IMR-90 (cell line): ENCODE measurements at regions not wholly inside any gene's neighbourhood (a gene's known extent, or its start where the extent isn't known, plus 50 kb on each side); places are given as distances from the start of the nearest gene placed in this dataset.
A peak's percentile ranks its signal among the peaks of the same experiment; 100 is the strongest.

Experiments used
- ATAC-seq: fragments of 200-7000 bp; cut with Tn5 transposase; 2 replicates; pipeline ENCODE4 v1.9.1; 2020; ENCODE audit warnings: low read depth, mild to moderate bottlenecking, moderate library complexity
- BruUV-seq: library from RNA; stranded (reverse); fragments of 400-500 nt; replicated peaks from 2 replicates; lab custom pipeline; 2021; lab: Mats Ljungman, UMichigan
- CTCF ChIA-PET: fragments of 300-600 bp; formaldehyde crosslinking; extraction: SDS; loops from one replicate; lab custom pipeline; 2021; ENCODE audit warnings: antibody characterized with exemption; lab: Yijun Ruan, JAX
- POLR2A ChIA-PET: fragments of 300-600 bp; sonication (Branson Sonifier 250); formaldehyde crosslinking; loops from one replicate; lab custom pipeline; 2022; ENCODE audit warnings: antibody characterized with exemption; ENCODE audit not compliant: unreplicated experiment; lab: Charles Lee
- DNase-seq: peaks from one replicate; pipeline ENCODE4 v3.0.0; 2013
- H2AFZ ChIP-seq: replicated peaks from 2 replicates; pipeline ENCODE3; 2013; ENCODE audit warnings: low read length, mild to moderate bottlenecking; ENCODE audit not compliant: poor library complexity
- H2AK5ac ChIP-seq: 2 replicates; pipeline ENCODE4 v1.6.1; 2013; ENCODE audit warnings: low read depth, low read length, inconsistent platforms
- H2AK9ac ChIP-seq: replicated peaks from 2 replicates; pipeline ENCODE3; 2013; ENCODE audit warnings: mild to moderate bottlenecking, low read depth, low read length, moderate library complexity; ENCODE audit not compliant: poor library complexity
- H2BK120ac ChIP-seq: 2 replicates; pipeline ENCODE4 v1.6.1; 2013; ENCODE audit warnings: low read depth, low read length, inconsistent platforms
- H2BK15ac ChIP-seq: 3 replicates; pipeline ENCODE4 v1.6.1; 2013; ENCODE audit warnings: low read depth, low read length, inconsistent platforms
- H2BK20ac ChIP-seq: 2 replicates; pipeline ENCODE4 v1.6.1; 2013; ENCODE audit warnings: low read depth, mild to moderate bottlenecking, inconsistent platforms, low read length, moderate library complexity
- H2BK5ac ChIP-seq: 2 replicates; pipeline ENCODE4 v1.6.1; 2013; ENCODE audit warnings: mild to moderate bottlenecking, low read depth, low read length, inconsistent platforms; ENCODE audit not compliant: poor library complexity, severe bottlenecking
- H3K14ac ChIP-seq: replicated peaks from 2 replicates; pipeline ENCODE4 v1.6.1; 2013; ENCODE audit warnings: low read depth, low read length, inconsistent platforms
- H3K18ac ChIP-seq: 2 replicates; pipeline ENCODE4 v1.6.1; 2013; ENCODE audit warnings: low read depth, low read length, control low read depth
- H3K23ac ChIP-seq: 2 replicates; pipeline ENCODE4 v1.6.1; 2013; ENCODE audit warnings: low read depth, low read length, inconsistent platforms
- H3K27ac ChIP-seq: 2 replicates; pipeline ENCODE4 v1.5.1; 2013; ENCODE audit warnings: mild to moderate bottlenecking, control low read depth, low read length; ENCODE audit not compliant: insufficient read depth
- H3K27me3 ChIP-seq: 2 replicates; pipeline ENCODE4 v1.6.1; 2013; ENCODE audit warnings: low read length; ENCODE audit not compliant: control insufficient read depth, insufficient read depth
- H3K36me3 ChIP-seq: 2 replicates; pipeline ENCODE4 v1.6.1; 2013; ENCODE audit warnings: low read length, mixed read lengths; ENCODE audit not compliant: control insufficient read depth, insufficient read depth
- H3K4ac ChIP-seq: 2 replicates; pipeline ENCODE4 v1.6.1; 2013; ENCODE audit warnings: low read depth, low read length, inconsistent platforms
- H3K4me1 ChIP-seq: 2 replicates; pipeline ENCODE4 v1.6.1; 2013; ENCODE audit warnings: low read length, mixed read lengths; ENCODE audit not compliant: control insufficient read depth, insufficient read depth
- H3K4me2 ChIP-seq: 2 replicates; pipeline ENCODE4 v1.6.1; 2013; ENCODE audit warnings: low read depth, mild to moderate bottlenecking, control low read depth, low read length, moderate library complexity
- H3K4me3 ChIP-seq: 2 replicates; pipeline ENCODE4 v1.5.1; 2013; ENCODE audit warnings: low read depth, mild to moderate bottlenecking, control low read depth, low read length, moderate library complexity; ENCODE audit not compliant: insufficient read depth
- H3K56ac ChIP-seq: 2 replicates; pipeline ENCODE4 v1.6.1; 2013; ENCODE audit warnings: low read length, inconsistent platforms; ENCODE audit not compliant: insufficient read depth; ENCODE audit errors: extremely low read depth
- H3K79me1 ChIP-seq, 2 experiments: 2 replicates each; pipeline ENCODE4 v1.6.1; 2013; ENCODE audit warnings: low read length in 2 of 2, inconsistent platforms in 1 of 2, low read depth in 1 of 2
- H3K9ac ChIP-seq: 2 replicates; pipeline ENCODE4 v1.6.1; 2013; ENCODE audit warnings: low read depth, low read length, control low read depth
- H3K9me1 ChIP-seq: 2 replicates; pipeline ENCODE4 v1.6.1; 2013; ENCODE audit warnings: low read length, inconsistent platforms; ENCODE audit not compliant: insufficient read depth
- H3K9me3 ChIP-seq: 2 replicates; pipeline ENCODE4 v1.6.1; 2013; ENCODE audit warnings: low read length; ENCODE audit not compliant: control insufficient read depth, insufficient read depth
- H4K20me1 ChIP-seq: 2 replicates; pipeline ENCODE4 v1.6.1; 2013; ENCODE audit warnings: low read length, inconsistent platforms; ENCODE audit not compliant: insufficient read depth
- H4K5ac ChIP-seq: 2 replicates; pipeline ENCODE4 v1.6.1; 2013; ENCODE audit warnings: mild to moderate bottlenecking, low read depth, low read length, control low read depth
- H4K8ac ChIP-seq, 2 experiments: 2 replicates each; pipeline ENCODE4 v1.6.1; 2013; ENCODE audit warnings: low read depth in 2 of 2, low read length in 2 of 2, control low read depth in 1 of 2, inconsistent platforms in 1 of 2
- H4K91ac ChIP-seq: 2 replicates; pipeline ENCODE4 v1.6.1; 2013; ENCODE audit warnings: low read depth, low read length, inconsistent platforms; ENCODE audit not compliant: insufficient read depth
- CEBPB ChIP-seq: IDR thresholded peaks from 2 replicates; pipeline ENCODE4 v1.6.1; 2012; ENCODE audit warnings: low read depth, low read length, improper control_type of control experiment
- MXI1 ChIP-seq: IDR thresholded peaks from 2 replicates; pipeline ENCODE4 v1.6.1; 2012; ENCODE audit warnings: low read depth, mild to moderate bottlenecking, low read length, moderate library complexity, borderline replicate concordance
- NFE2L2 ChIP-seq: fragments of 150-350 bp; IDR thresholded peaks from 2 replicates; pipeline ENCODE4 v1.6.1; 2016; ENCODE audit warnings: low read depth, mild to moderate bottlenecking, low read length
- POLR2A ChIP-seq: IDR thresholded peaks from 2 replicates; pipeline ENCODE4 v1.6.1; 2012; ENCODE audit warnings: mild to moderate bottlenecking, low read depth, low read length
- SMC3 ChIP-seq: fragments of 150-350 bp; IDR thresholded peaks from 2 replicates; pipeline ENCODE4 v1.6.1; 2016; ENCODE audit warnings: low read depth, mild to moderate bottlenecking, antibody characterized with exemption, low read length, moderate library complexity
- WGBS, 2 experiments: methylation state at CpG; one replicate each; pipeline versions ENCODE4 v1.1.5 to v1.1.7; 2013; ENCODE audit warnings: missing lambda C conversion rate in 2 of 2; ENCODE audit not compliant: insufficient read length in 1 of 2; ENCODE audit errors: extremely low coverage in 2 of 2; 5-methylcytosine and 5-hydroxymethylcytosine counted together
- dilution Hi-C: fragments of 300-500 bp; cut with HindIII; formaldehyde crosslinking; loops from one replicate; pipeline ENCODE4 v1.14.3; 2018; ENCODE audit warnings: low sequenced_read_pairs; ENCODE audit not compliant: unreplicated experiment
- in situ Hi-C: fragments of 300-500 bp; cut with MboI; formaldehyde crosslinking; loops from 3 replicates; pipeline ENCODE4 v1.14.3; 2019; ENCODE audit warnings: low sequenced_read_pairs, inconsistent platforms, mixed read lengths
- intact Hi-C: fragments of 100-400 bp; cut with micrococcal nuclease; formaldehyde crosslinking; loops from 2 replicates; pipeline ENCODE4 v1.10.0; 2022
- TF ChIP-seq, protein P1 (sequence below): fragments of 150-350 bp; IDR thresholded peaks from 2 replicates; pipeline ENCODE4 v1.6.1; 2016; ENCODE audit warnings: low read depth, mild to moderate bottlenecking, low read length, moderate library complexity, borderline replicate concordance

DNA sequence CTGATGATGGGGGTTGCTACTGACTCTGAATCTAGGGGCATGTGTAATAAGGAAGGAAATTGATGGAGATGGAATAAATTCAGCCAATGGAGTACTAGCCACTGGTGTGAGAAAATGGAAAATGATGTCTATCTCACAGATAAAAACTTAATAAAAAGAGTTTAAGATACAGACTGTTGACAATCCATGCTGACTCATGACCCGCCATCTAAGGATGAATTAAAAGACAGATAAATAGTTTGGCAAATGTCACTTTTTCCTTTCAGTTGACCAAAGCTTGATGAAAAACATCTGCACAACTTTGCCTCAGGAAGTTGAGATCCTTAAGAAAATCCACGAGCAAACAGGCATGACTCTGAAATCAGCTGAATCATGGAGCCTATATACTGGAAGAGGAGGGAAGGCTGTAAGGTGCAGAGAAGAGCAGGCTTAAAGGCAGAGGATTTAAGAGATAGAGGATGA is 82.6 kb upstream of the BMP5 start:
- Histone ChIP-seq H3K9me1 (no peaks in the 10 kb centered on the region; the same call in 1 of the 2 replicates), H3K9ac (no peak overlapping the region), H2BK20ac (no peak overlapping the region), H3K4me3 (no peak overlapping the region), H3K27ac (no peak overlapping the region), H2BK15ac (no peak overlapping the region), H4K20me1 (no peaks in the 10 kb centered on the region), H4K91ac (no peak overlapping the region), H3K79me1 (no peaks in the 10 kb centered on the region), H3K14ac (no peak overlapping the region), H4K8ac (no peak overlapping the region), H3K4me2 (no peak overlapping the region), H3K4ac (no peak overlapping the region), H3K27me3 (no peaks in the 10 kb centered on the region), H3K4me1 (no peaks in the 10 kb centered on the region; the same call in 1 of the 2 replicates), H2AK5ac (no peak overlapping the region), H4K5ac (no peak overlapping the region), H3K23ac (peak overlapping the region; percentile 17; the same call in 1 of the 2 replicates), H3K56ac (no peak overlapping the region), H2BK120ac (peak overlapping the region; percentile 35; the same call in 1 of the 2 replicates), H3K36me3 (no peaks in the 10 kb centered on the region), H3K9me3 (no peaks in the 10 kb centered on the region), H2BK5ac (no peak overlapping the region), H3K18ac (0 out of 2 replicates have a peak overlapping the region, but pooled peaks have one; percentile 16), H2AFZ (no peak overlapping the region), H2AK9ac (no peak overlapping the region)
- intact Hi-C loops (no loop called here), in situ Hi-C loops (loop anchor here (5.0 kb wide), 1 partner anchor 681 kb away; no protein-coding TSS in a partner anchor), dilution Hi-C loops (no loop called here)
- WGBS, 2 experiments, result 0% methylated on average over 1 of the region's 2 CpGs; no CpG with 5 or more reads in 1 of the 2 experiments
- DNase-seq (peak; percentile 33), ATAC-seq (peak; percentile 37; the same call in 1 of the 2 replicates)
- no TSS peak for BruUV-seq
- ChIA-PET POLR2A (no interaction called here), CTCF (interaction anchor here (1.6 kb wide), 1 partner anchor 681 kb away, joined by 3 read pairs; no protein-coding TSS in a partner anchor)
- TF ChIP-seq MXI1 (no peak), POLR2A (no peak), NFE2L2 (no peak), SMC3 (no peak), CEBPB (no peak)
- TF ChIP-seq, protein P1, sequence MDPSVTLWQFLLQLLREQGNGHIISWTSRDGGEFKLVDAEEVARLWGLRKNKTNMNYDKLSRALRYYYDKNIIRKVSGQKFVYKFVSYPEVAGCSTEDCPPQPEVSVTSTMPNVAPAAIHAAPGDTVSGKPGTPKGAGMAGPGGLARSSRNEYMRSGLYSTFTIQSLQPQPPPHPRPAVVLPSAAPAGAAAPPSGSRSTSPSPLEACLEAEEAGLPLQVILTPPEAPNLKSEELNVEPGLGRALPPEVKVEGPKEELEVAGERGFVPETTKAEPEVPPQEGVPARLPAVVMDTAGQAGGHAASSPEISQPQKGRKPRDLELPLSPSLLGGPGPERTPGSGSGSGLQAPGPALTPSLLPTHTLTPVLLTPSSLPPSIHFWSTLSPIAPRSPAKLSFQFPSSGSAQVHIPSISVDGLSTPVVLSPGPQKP, result no peak
